Gastrocnemius medialis (tissue), 4 donors: ENCODE measurements at regions not wholly inside any gene's neighbourhood (a gene's known extent, or its start where the extent isn't known, plus 50 kb on each side); places are given as distances from the start of the nearest gene placed in this dataset.

Experiments
- ATAC-seq, 2 donors: fragments of 150-250 bp; one replicate each; pipeline ENCODE4 v1.9.1; 2016
- DNase-seq, 2 donors: peaks; one replicate each; pipeline ENCODE4 v3.0.0-alpha.2; 2019
- H3K27ac ChIP-seq, 4 donors: fragments of 200-600 bp; sonication (generic); 1 replicate in 1 of 4; 2 replicates in 3 of 4; pipeline ENCODE4 v1.5.1; 2016 to 2018; ENCODE audit warnings: mild to moderate bottlenecking in 2 of 4, moderate library complexity in 1 of 4
- H3K27me3 ChIP-seq, 3 donors: fragments of 200-600 bp; sonication (generic) in 2 of 3; 1 replicate in 1 of 3; 2 replicates in 2 of 3; pipeline versions ENCODE4 v1.5.1 to v1.6.0; 2016 to 2019; ENCODE audit warnings: mild to moderate bottlenecking in 1 of 3, moderate library complexity in 1 of 3
- H3K36me3 ChIP-seq, 2 donors: fragments of 200-600 bp; sonication (generic) in 1 of 2; one replicate each; pipeline ENCODE4 v1.5.1; 2017 to 2018
- H3K4me1 ChIP-seq, 2 donors: fragments of 200-600 bp; sonication (generic) in 1 of 2; one replicate each; pipeline ENCODE4 v1.5.1; 2016 to 2017; ENCODE audit warnings: mild to moderate bottlenecking in 2 of 2
- H3K4me3 ChIP-seq, 4 donors: fragments of 200-600 bp; sonication (generic) in 3 of 4; 1 replicate in 1 of 4; 2 replicates in 3 of 4; pipeline ENCODE4 v1.5.1; 2016 to 2019; ENCODE audit warnings: mild to moderate bottlenecking in 2 of 4
- H3K9me3 ChIP-seq, 3 donors: fragments of 200-600 bp; sonication (generic) in 2 of 3; 1 replicate in 1 of 3; 2 replicates in 2 of 3; pipeline ENCODE4 v1.5.1; 2016 to 2019
- CTCF ChIP-seq, 5 experiments: fragments of 450-650 bp in 3 of 5; fragments of 200-600 bp in 2 of 5; sonication (generic) in 2 of 5; IDR thresholded peaks in 4 of 5; conservative IDR thresholded peaks in 1 of 5; 1 replicate in 4 of 5; 2 replicates in 1 of 5; pipeline ENCODE4 v1.5.1; 2016 to 2019; ENCODE audit warnings: antibody characterized with exemption in 5 of 5, mild to moderate bottlenecking in 3 of 5, moderate library complexity in 3 of 5
- POLR2A ChIP-seq, 2 donors: fragments of 450-650 bp; IDR thresholded peaks; one replicate each; pipeline ENCODE4 v1.6.1; 2017; ENCODE audit warnings: antibody characterized with exemption in 2 of 2, mild to moderate bottlenecking in 2 of 2, moderate library complexity in 2 of 2
- in situ Hi-C, 4 donors: fragments of 200-750 bp; cut with MboI; loops; one replicate each; pipeline versions ENCODE4 v1.15.0 to v1.8.0; 2017; ENCODE audit warnings: low sequenced_read_pairs in 4 of 4
- intact Hi-C: fragments of 100-400 bp; cut with DNase I; formaldehyde crosslinking; loops from one replicate; pipeline ENCODE4 v1.15.1; 2023; ENCODE audit warnings: low total_unique reads

GRCh38 chr9:107545036-107545435, 55.5 kb upstream of the KLF4 start:
- TF ChIP-seq POLR2A (IDR thresholded peaks at IDR 0.05), result no peak
- TF ChIP-seq CTCF (IDR thresholded peaks at IDR 0.05 in 4 of 5, conservative IDR thresholded peaks at IDR 0.05 in 1 of 5), result no peak
- in situ Hi-C loops, result no loop called here
- no peak overlapping the region for H3K27ac ChIP-seq

DNA sequence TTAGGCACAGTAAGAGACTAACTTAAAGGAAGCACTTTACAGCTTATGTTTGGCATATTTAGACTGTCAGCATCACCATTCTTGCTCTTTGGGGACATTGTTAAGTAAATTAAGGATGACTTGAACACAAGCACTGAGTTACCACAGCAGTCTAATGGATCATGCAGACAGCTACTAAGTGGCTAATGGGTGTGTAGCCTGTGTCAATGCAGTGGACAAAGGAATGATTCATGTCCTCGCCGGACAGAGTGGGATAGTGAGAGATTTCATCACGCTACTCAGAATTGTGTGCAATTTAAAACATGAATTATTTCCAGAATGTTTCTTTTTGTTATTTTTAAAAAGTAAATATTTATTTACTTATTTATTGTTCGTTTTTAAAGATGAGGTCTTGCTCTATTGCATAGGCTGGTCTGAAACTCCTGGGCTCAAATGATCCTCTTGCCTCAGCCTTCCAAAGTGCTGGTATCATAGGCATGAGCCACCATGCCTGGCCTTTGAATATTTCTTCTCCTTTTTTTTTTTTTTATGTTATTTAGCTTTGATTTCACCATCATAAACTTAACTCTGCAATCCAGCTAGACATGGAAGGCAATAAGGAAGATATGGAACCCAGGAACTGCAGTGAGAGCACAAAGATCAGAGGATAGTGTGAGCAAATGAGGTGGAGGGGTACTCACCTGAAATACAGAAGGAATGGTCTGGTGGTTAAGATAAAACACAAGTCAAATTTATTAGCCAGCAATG, 53.0 kb upstream of the KLF4 start:
- in situ Hi-C loops (no loop called here), intact Hi-C loops (no loop called here)
- H3K4me1 ChIP-seq, result no peaks in the 10 kb centered on the region
- H3K36me3 ChIP-seq, result no peaks in the 10 kb centered on the region
- no peak for TF ChIP-seq POLR2A (IDR thresholded peaks at IDR 0.05)
- TF ChIP-seq CTCF (IDR thresholded peaks at IDR 0.05 in 4 of 5, conservative IDR thresholded peaks at IDR 0.05 in 1 of 5), result no peak
- DNase-seq (no peak), ATAC-seq (no peak)
- no peak overlapping the region for H3K27ac ChIP-seq
- H3K9me3 ChIP-seq, result no peaks in the 10 kb centered on the region
- no peak overlapping the region for H3K4me3 ChIP-seq
- no peaks in the 10 kb centered on the region for H3K27me3 ChIP-seq

More at GRCh38 chr9:107545036-107545435, 55.5 kb upstream of the KLF4 start:
- no peak for ATAC-seq
- H3K9me3 ChIP-seq, result no peaks in the 10 kb centered on the region
- no peak overlapping the region for H3K4me3 ChIP-seq
- H3K27me3 ChIP-seq, result no peaks in the 10 kb centered on the region
- H3K36me3 ChIP-seq, result no peaks in the 10 kb centered on the region
- DNase-seq, result no peak
- H3K4me1 ChIP-seq, result peaks cover 0 to 7% of the 10 kb centered on the region in 2 donors
- intact Hi-C loops, result no loop called here

DNA sequence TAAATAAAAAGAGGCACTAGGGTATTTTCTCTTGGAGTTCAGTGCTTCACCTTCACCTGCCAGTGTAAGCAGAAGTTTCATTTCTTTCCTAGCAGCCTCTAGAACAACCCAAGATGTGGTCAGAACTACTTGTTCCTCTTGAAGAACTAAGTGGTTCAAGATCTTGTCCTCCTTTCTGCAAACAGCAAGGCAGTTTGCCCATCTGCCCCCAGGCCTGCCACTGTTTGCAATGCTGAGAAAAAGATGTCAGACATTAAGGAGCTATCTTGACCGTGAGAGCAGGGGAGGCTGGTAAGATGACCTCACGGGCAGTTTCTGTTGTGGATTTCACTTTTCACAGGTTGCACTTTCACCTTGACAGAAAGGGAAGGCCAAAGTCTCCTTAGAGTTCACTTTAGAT, 52.0 kb upstream of the KLF4 start:
- TF ChIP-seq POLR2A (IDR thresholded peaks at IDR 0.05), result no peak
- no peak for TF ChIP-seq CTCF (IDR thresholded peaks at IDR 0.05 in 4 of 5, conservative IDR thresholded peaks at IDR 0.05 in 1 of 5)
- Histone ChIP-seq H3K9me3 (no peaks in the 10 kb centered on the region), H3K27me3 (no peaks in the 10 kb centered on the region), H3K4me1 (no peaks in the 10 kb centered on the region), H3K27ac (no peak overlapping the region), H3K36me3 (no peaks in the 10 kb centered on the region), H3K4me3 (no peak overlapping the region)
- in situ Hi-C loops (no loop called here), intact Hi-C loops (no loop called here)
- DNase-seq (no peak), ATAC-seq (no peak)

DNA sequence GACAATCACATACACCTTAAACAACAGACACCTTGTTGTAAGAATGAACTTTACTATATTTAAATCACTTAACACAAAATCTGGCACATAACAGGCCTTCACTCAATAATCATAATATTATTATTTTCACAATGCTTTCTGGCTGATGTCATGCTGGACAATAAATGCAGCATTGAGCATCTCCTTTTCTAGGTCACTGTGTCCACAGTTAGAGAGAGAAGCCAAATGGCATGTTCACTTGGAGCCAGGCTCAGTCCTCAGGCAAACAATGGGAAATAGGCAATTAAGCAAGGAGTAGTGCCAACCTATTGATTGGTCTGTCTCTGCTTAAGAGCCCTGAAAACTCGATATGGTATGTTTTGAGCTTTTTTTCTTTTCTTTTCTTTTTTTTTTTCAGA, 50.6 kb upstream of the KLF4 start:
- ATAC-seq, result peak; percentile 62 to 72
- peak overlapping the region in 1 of 4 donors; percentile 47 for H3K27ac ChIP-seq

More for the DNA sequence above, 50.6 kb upstream of the KLF4 start:
- H3K27me3 ChIP-seq, result no peaks in the 10 kb centered on the region
- intact Hi-C loops, result no loop called here
- H3K9me3 ChIP-seq, result no peaks in the 10 kb centered on the region
- no peak overlapping the region for H3K4me3 ChIP-seq
- H3K36me3 ChIP-seq, result no peaks in the 10 kb centered on the region
- in situ Hi-C loops, result no loop called here
- no peaks in the 10 kb centered on the region for H3K4me1 ChIP-seq
- TF ChIP-seq POLR2A (IDR thresholded peaks at IDR 0.05) (no peak), CTCF (IDR thresholded peaks at IDR 0.05 in 4 of 5, conservative IDR thresholded peaks at IDR 0.05 in 1 of 5) (no peak)
- DNase-seq, result no peak
